Myocyte (in vitro differentiated cells): ENCODE measurements at regions not wholly inside any gene's neighbourhood (a gene's known extent, or its start where the extent isn't known, plus 50 kb on each side); places are given as distances from the start of the nearest gene placed in this dataset.
A peak's percentile ranks its signal among the peaks of the same experiment; 100 is the strongest.

Source experiments
- DNase-seq: peaks from one replicate; pipeline ENCODE4 v3.0.0-alpha.2; 2012; ENCODE audit warnings: low read depth

GRCh38 chr1:94646141-94646643 lies 104.6 kb upstream of the F3 start:
- peak; percentile 24 for DNase-seq

GRCh38 chr1:94644352-94644751 lies 102.8 kb upstream of the F3 start:
- DNase-seq, result no peak

GRCh38 chr1:94643819-94644218 lies 102.3 kb upstream of the F3 start:
- DNase-seq, result no peak

DNA sequence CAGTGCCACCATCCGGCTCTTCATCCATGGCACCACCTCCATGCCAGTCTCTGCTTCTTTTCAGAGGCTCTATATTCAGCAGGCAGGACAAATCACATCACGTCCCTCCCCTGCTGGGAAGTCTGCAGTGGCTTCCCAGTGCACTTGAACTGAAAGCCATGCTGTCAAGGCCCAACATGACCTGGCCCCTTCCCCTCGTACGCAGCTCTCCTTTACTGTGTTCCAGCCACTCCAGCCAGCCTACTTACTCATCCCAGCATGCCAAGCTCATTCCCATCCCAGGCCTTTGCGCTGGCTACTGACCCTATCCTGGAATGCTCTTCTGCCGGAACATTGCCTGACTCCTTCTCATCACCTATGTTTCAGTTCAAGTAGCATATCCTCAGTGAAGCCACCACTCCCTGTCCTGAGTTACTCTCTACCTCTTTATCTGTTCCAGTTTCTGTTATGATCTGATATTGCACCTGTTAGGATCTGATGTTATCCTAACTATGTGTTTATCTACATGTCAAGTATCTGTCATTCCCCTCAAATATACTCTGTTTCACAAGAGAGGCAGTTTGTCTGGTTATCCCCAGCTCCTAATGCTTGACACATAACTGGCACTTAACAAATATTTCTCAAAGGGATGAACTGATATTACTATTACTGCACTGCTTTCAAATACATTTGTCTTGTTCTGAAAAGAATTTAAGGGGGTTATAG lies 101.2 kb upstream of the F3 start:
- DNase-seq, result no peak

DNA sequence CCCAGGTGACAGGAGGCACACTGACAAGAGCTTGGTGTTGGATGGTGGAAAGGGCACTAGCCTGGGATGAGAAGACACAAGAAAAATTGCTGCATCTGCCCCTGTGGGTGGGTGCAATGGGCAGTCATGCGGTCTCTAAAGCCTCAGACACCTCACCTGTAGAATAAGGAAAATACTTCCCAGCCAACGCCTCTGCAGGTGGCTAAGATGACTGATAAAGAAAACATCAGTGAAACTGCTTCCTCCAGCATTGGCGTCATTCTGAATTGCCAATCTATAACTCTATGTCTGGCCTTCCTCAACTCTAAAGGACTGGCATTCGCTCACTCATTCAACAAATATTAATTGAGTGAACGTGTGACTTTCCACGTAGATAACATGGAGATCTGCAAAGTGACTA lies 100.4 kb upstream of the F3 start:
- no peak for DNase-seq

- no peak for DNase-seq
Measured at GRCh38 chr1:94640125-94640524, 98.6 kb upstream of the F3 start.

DNA sequence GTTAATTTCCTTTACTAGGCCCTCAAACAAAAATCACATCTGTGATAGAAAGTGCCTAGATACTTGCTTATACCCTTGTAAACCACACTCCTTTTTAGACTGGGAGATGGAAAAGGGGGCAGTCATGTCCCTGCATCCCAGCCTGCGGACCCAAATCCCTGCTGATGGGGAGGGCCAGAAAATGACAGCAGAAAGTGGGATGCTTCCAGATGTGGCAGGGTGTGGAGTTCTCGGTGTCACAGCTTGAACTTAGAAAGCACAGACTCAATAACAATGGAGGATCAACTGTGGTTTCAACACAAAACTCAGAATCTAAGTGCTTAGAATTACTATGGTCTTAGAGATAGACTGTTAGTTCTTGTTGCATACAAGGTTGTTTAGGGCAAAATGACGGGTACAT lies 95.6 kb upstream of the F3 start:
- DNase-seq, result no peak

- DNase-seq, result no peak
Measured at GRCh38 chr1:94636624-94637023, 95.1 kb upstream of the F3 start.

- no peak for DNase-seq
Measured at GRCh38 chr1:94636100-94636499, 94.5 kb upstream of the F3 start.

DNA sequence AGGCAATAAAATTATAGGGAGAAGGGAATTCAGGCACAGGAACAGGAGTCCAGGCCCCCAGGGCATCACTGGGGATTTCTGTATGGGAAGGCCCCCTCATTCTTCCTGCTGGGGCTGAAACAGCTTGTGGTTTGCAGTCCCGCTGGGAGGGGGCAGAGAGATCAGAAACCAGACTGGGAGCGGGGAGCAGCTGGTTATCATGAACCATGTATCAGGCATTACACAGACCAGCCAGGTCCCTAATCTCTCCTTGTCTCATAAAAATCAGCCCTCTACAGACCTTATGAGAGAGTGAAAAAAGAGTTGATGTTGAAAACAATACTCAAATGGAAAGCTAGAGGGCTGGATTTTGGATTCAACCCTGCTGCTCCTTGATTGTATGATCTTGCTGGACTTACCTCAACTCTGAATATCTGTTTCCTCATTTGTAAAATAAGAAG lies 93.4 kb upstream of the F3 start:
- DNase-seq, result no peak

GRCh38 chr1:94633051-94633450 lies 91.5 kb upstream of the F3 start:
- peak; percentile 40 for DNase-seq

DNA sequence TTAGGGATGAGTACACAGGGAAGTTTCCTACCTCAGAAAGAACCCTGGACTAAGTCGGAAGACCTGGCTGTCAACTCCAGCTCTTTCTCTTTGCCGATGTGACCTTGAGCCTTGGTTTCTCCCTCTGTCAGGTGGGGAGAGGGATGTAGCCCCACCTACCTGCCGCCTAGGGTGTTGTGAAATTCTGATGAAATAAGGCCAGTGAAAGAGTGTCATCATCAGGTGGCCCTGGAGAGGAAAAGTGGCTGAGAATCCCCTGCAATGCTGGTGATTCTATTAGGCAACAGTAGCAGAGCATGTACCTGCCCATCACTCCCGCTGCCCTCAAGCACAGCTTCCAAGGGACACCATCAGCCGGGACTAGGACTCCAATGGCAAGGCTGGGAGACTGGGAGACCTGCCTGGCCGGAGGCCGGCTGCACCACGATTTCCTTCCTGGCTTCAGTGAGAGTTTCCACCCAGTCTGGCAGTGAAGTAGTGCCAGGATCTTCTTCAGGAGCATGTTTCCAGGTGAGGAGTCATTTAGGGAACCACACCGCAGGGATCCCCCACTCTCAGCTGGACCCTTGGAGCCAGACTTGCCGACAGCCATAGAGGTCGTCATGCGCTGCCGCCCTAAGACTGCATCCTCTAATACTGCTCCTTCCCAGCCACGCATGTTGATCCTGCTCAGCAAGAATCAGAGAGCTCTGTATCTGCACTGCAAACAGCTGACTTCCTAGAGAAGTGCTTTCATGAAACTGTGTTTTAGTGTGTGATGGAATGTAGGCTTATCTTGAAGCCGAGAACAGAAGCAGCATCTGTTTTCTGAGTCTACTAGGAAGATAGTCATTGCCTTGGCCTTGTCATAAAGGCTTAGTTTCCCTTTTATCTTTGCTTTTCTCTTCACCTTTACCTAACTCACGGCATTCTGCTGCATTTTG lies 88.0 kb upstream of the F3 start:
- no peak for DNase-seq

DNA sequence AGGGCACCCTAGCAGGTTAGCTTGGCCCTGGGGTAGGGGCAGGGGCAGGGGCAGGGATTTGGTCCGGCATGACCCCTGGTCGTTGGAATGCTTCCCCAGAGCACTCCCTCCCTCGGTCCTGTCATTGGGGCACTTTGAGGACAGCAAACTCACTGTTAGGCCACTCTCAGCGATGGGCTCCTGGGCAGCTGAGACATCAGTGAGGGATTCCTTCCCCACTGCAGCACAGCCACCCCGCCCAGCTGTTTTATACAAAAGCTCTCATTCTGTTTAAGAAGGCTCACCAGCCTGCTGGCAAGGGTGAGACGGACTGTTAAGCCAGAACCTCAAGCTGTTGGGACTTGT lies 86.9 kb upstream of the F3 start:
- no peak for DNase-seq

DNA sequence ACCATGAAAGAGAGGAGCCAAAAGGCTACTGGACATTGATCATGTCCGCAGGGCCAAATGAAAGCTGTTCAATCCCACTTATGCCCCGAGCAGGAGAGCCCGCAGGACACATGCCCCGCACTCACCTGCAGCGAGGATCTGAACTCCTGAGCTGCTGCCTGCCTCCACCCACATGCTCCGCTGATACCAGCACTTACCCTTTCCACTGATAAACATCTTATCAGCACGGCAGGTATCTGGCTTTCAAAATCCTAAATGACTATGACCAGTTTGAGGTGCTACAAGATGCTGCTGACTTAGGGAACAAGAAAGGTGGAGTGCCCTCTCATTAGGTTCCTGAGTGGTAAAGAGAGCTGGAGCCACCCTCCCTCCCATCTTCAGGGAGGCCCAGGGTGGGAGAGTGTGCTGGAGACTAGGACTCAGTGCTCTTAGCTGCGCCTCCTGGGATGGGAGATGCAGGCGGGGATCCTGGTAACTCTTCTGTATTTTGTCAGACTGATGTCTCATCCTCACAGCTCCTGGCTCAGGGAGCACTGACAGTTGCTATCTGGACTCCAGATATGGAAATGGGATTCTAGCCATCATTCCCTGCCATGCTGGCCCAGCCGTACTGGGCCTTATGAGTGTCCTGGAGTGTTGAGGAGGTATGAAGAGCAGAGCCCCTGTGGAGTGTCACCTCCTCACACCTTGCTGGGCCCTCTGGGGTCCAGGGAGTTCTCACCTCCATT lies 86.4 kb upstream of the F3 start:
- DNase-seq, result no peak

DNA sequence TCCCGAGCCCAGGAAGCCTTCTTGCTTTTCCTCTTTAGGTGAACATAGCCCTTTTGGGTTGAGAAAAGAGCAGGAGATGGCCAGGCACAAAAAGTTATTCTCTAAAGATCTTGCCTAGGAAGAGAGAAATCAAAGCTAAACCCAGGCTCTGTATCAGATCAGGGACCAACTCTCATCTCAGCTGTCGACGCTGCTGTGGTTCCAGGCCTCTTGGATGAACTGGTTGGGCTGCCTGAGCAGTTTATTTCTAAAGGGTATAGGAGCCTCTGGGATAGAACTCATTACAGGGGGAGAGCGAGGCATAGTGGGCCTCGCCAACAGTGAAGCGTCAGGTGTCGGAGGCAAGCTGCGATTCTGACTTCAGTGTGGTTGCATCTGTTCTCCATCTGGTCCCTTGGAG lies 82.6 kb upstream of the F3 start:
- no peak for DNase-seq

DNA sequence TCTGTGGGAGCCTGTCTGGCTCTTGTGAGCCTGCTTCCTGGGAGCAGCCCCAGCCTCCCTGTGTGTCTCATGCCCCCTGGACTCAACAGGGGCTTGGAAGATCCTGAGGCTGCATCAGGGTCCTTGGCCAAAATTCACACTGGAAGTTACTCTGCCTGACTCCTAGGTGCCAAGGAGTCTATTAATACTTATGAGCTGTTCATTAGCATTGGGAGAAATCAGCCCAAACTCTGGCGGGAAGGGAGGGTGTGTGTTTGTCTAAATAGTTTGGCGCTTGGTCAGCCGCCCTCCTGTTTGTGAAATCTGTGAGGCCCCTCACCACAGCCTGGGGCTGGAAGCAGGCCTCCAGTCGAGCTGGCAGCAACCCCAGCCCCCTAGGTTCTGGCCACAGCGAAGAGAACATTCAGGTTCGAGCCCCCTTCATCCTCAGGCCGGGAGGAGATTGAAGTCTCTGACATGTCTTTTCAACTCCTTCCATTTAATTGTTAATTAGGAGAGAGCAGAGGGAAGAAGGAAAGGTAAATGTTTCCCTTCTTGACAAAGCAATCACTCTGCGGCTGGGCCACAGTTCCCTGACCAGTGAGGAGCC lies 82.1 kb upstream of the F3 start:
- no peak for DNase-seq

GRCh38 chr1:94622757-94623156 lies 81.2 kb upstream of the F3 start:
- peak; percentile 81 for DNase-seq

- DNase-seq, result no peak
Measured at GRCh38 chr1:94621802-94622201, 80.2 kb upstream of the F3 start.

DNA sequence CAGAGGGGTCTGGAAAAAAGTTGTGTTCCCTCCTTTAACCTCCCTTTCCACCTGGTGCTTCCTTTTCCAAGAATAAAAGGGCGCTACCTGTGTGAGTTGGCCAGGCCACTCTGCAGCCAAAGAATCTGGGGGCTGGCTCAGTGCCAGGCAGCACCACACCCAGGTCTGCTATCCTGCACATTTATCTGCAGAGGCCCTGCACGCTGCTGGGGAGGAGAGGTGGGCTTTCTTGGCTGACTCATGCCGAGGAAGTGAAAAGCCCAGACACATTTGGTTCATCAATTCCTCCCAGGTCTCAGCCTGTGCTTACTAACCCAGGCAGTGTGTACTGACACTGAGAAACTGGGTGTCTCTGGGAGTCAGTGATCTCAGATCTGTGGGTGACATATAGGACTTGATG lies 79.8 kb upstream of the F3 start:
- DNase-seq, result no peak

DNA sequence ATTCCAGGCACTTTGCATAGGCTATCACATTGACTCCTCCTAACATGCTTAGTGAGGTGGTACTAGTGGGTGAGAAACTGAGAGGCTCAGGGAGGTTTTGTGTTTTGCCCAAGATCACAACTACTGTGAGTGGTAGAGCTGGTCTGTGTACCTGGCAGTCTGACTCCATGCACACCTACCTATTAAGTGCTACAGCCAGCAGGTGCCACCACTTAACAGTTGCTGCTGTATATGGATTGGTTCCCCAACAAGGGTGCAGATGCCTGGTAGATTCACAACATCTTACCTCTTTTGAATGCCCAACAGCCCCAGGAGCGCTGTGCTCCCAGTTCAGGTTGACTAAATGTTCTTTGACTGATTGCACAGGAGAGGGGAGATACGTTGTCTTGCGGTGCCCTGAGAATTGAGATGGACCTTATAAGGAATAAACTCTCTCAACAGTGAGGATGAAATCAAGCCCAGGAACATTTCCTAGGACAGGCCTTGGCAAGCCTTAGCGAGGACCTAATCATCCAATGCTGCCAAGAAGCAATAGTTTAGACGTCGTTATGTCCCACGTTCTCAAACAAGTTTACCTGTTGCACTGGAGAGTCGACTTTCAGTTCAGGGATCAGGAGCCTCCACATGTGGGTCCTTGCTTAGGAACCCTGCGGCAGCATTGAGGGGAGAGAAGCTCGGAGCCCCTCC lies 78.9 kb upstream of the F3 start:
- no peak for DNase-seq

DNA sequence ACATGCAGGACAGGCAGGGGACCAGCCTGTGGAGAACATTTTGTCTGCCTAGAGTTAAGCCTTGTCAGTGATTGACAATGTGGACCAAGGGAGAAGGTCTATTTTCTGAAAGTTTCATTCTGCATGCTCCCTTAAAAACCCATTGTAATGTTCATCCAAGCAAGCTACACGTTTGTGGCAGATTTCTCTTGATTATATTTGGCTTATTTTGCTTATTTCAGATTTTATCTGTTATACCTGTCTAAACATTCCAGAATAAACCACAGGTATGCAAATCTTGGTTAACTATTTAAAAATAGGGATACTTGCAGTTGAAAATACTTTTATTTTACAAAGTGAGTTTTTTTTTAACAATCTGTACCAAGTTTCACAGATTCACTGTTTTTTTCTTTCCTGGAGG lies 78.2 kb upstream of the F3 start:
- DNase-seq, result no peak
